NCI-H146 treated with DMSO at 0.1 percent for 48 hours (cell line): ENCODE measurements at regions not wholly inside any gene's neighbourhood (a gene's known extent, or its start where the extent isn't known, plus 50 kb on each side); places are given as distances from the start of the nearest gene placed in this dataset.

Experiments used
- DNase-seq: peaks from one replicate; lab custom pipeline; 2025; ENCODE audit not compliant: unreplicated experiment; lab: John Stamatoyannopoulos, UW

- no peak for DNase-seq
These were observed 455.1 kb downstream of the PLCL1 start for GRCh38 chr2:198259496-198259895.

DNA sequence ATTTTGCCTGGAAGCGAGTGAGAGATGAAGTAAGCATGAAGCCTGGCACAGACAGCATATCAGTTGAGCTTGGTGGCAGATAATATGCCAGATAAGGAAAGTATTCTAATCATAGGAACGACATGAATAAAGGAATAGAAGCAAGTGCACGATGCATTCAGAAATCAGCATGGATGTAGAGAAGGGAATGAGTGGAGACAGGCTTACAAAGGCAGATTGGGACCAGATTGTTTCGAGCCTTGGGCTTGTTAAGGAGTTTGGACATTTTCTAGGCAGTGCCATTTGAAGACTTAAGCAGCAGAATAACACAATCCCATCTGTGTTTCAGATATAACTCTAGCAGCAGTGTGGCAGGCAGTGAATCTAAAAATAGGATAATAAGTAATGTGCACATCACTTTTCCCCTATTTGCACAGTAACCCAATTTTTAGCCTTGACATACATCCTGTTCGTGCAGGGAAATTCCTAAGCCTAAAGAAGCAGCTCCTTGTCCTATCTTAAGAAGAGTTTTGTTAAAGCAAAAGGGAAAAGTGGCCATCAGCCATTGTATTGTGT is 450.2 kb downstream of the PLCL1 start:
- no peak for DNase-seq

GRCh38 chr2:198253995-198254394 is 449.6 kb downstream of the PLCL1 start:
- no peak for DNase-seq

DNA sequence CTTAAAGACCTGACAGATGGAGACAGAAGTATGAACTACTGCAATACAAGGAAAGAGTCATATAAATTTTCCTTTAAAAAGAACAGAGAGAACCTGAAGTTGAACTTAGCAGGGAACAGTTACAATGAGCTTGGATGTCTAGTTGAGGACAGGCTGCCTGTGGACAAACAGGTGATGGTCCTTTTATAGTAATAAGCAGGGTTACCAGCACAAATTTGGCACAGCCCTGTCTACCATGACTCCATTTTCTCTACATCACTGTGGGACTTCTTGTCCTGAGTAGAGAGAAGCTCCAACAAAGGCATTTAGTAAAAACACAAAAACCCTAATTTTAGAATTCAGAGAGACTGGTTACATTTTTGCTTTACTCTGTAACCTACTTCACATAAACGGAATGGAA is 448.1 kb downstream of the PLCL1 start:
- DNase-seq: no peak

DNA sequence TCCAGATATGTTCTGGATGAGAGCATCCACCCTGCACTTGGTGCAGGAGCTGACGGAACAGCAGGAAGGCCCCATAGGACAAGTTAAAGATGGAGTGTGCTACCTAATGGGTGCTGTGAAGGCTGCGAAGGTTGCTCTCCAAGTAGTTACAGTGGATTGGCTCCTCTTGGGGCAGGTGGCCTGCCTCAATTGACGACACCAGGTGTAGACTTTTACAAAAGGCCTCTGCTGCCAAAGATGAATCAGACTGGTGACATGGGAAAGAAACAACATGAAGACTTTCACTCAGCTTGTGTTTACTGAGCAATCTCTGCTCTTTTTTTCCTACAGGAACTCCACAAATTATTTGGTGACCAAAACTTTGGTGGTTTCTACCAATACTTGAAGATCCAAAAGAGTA is 437.7 kb downstream of the PLCL1 start:
- DNase-seq: no peak

GRCh38 chr2:198238429-198238828 is 434.0 kb downstream of the PLCL1 start:
- DNase-seq: no peak

GRCh38 chr2:198236338-198236737 is 431.9 kb downstream of the PLCL1 start:
- no peak for DNase-seq

- DNase-seq: no peak
These were observed 427.9 kb downstream of the PLCL1 start for GRCh38 chr2:198232281-198232680.

- no peak for DNase-seq
These were observed 427.2 kb downstream of the PLCL1 start for GRCh38 chr2:198231562-198231961.

DNA sequence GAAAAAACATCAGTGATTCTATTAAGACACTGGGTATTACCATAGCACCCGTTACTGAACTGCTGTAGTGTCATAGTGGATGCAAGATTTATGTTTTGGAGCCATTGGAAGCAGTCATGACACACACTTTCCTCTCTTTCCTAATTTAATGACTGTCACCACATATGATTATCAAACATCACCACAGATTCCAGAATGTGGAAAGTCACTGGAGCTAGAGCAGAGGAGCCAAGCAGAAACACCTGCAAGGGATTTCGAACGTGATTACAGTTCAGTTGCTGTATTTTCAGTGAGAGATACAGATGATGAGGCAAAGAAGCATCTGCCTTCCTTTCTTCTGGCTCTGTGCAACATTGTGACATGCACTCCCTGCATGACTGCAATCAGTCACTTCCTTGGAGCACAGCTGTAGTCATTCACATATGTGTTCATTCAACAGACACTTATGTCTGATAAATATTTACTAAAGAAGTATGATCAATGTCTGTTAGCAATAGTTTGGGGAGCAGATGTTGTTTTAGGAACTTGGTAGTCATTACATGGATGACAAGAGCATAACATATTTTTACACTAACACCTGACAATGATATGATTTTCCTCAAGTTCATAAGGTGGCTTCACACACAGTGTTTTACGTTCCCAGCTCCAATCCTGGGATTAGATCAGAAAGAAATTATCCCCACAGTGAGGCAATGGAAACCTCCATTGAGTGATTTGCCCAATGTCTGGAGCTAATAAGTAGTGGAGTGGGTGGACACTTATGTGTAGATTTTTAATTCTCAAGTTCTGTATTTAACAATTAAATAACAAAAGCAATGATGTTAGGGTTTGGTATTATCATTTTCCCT is 416.6 kb downstream of the PLCL1 start:
- no peak for DNase-seq

GRCh38 chr2:198219292-198219691 is 414.9 kb downstream of the PLCL1 start:
- no peak for DNase-seq

DNA sequence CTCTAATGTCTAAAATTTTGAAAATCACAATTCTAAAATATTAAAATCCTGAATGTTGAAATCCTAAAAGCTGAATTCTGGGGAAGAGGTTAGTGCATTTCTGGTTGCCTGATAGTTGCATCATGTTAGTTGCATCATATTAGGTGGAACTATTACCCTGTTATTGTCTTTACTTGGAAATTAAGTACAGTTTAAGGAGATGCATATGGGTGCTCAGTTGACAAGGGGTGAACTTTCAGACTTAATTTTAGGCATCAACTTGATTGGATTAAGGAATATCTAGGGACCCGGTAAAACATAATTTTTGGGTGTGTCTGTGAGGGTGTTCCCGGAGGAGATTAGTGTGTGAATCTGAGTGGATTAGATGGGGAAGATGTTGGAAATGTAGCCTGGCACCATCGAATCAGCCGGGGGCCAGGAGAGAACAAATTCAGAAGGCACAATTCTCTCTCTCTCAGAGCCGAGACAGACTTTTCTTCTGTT is 409.8 kb downstream of the PLCL1 start:
- DNase-seq: no peak

GRCh38 chr2:198213253-198213652 is 408.9 kb downstream of the PLCL1 start:
- no peak for DNase-seq

- no peak for DNase-seq
These were observed 407.3 kb downstream of the PLCL1 start for GRCh38 chr2:198211706-198212105.

GRCh38 chr2:198203336-198204069 is 399.1 kb downstream of the PLCL1 start:
- no peak for DNase-seq
